K562 (cell line): ENCODE measurements at regions not wholly inside any gene's neighbourhood (a gene's known extent, or its start where the extent isn't known, plus 50 kb on each side); places are given as distances from the start of the nearest gene placed in this dataset.

Experiments used
- ATAC-seq: fragments of 200-7000 bp; cut with Tn5 transposase; 3 replicates; pipeline ENCODE4 v1.9.1; 2020; ENCODE audit warnings: moderate library complexity
- BruUV-seq: library from RNA; stranded (reverse); fragments of 400-500 nt; replicated peaks from 2 replicates; lab custom pipeline; 2021; lab: Mats Ljungman, UMichigan
- CTCF ChIA-PET: fragments of 300-600 bp; formaldehyde crosslinking; extraction: SDS; loops from one replicate; lab custom pipeline; 2021; ENCODE audit warnings: low intra/inter-chr PET ratio; lab: Yijun Ruan, JAX
- POLR2A ChIA-PET: fragments of 300-600, 350-650 bp; sonication (Branson Sonifier 250); formaldehyde crosslinking; extraction: SDS; loops from one replicate; lab custom pipeline; 2021; ENCODE audit warnings: antibody characterized with exemption, inconsistent platforms; lab: Yijun Ruan, JAX
- DNase-seq, 4 experiments: peaks; one replicate each; pipeline versions ENCODE4 v3.0.0 to v3.0.0-alpha.2; 2011 to 2018; ENCODE audit warnings: low spot score in 3 of 4, mixed read lengths in 3 of 4; ENCODE audit errors: extremely low read depth in 1 of 4
- FAIRE-seq: peaks from 2 replicates; lab custom pipeline; 2011; peaks lifted over from hg19 to GRCh38; lab: Jason Lieb, UNC
- H2AFZ ChIP-seq: 2 replicates; pipeline ENCODE4 v1.6.0; 2011; ENCODE audit warnings: low read depth, low read length, control low read depth, inconsistent platforms
- H3K27ac ChIP-seq: fragments of 200-600 bp; 3 replicates; pipeline ENCODE4 v1.8.0; 2011; ENCODE audit warnings: low read depth, mild to moderate bottlenecking, control low read depth, inconsistent platforms, low read length, moderate library complexity, mixed read lengths; ENCODE audit errors: extremely low read depth
- H3K27me3 ChIP-seq, 2 experiments: fragments of 300-600 bp in 1 of 2; 2 replicates in 1 of 2; 3 replicates in 1 of 2; pipeline versions ENCODE4 v1.6.0 to v1.8.0; 2011; ENCODE audit warnings: inconsistent platforms in 2 of 2, low read length in 2 of 2, mild to moderate bottlenecking in 1 of 2, mixed read lengths in 1 of 2, moderate library complexity in 1 of 2; ENCODE audit not compliant: control insufficient read depth in 2 of 2, insufficient read depth in 2 of 2
- H3K36me3 ChIP-seq: fragments of 300-600 bp; 3 replicates; pipeline ENCODE4 v1.8.0; 2011; ENCODE audit warnings: mild to moderate bottlenecking, low read length, inconsistent platforms; ENCODE audit not compliant: control insufficient read depth, insufficient read depth
- H3K4me1 ChIP-seq, 2 experiments: fragments of 200-600 bp in 1 of 2; replicated peaks in 1 of 2; 2 replicates in 1 of 2; 3 replicates in 1 of 2; pipeline versions ENCODE4 v1.5.1 to v1.8.0; 2011; ENCODE audit warnings: inconsistent platforms in 2 of 2, low read length in 2 of 2, mild to moderate bottlenecking in 1 of 2, mixed read lengths in 1 of 2, moderate library complexity in 1 of 2; ENCODE audit not compliant: control insufficient read depth in 2 of 2, insufficient read depth in 2 of 2
- H3K4me2 ChIP-seq: 2 replicates; pipeline ENCODE4 v1.6.1; 2011; ENCODE audit warnings: low read length, control low read depth, inconsistent platforms, mixed read lengths; ENCODE audit not compliant: insufficient read depth
- H3K4me3 ChIP-seq: fragments of 200-600 bp; sonication (generic), shearing (Covaris generic); 2 replicates; pipeline ENCODE4 v1.5.1; 2016; ENCODE audit warnings: control low read depth, inconsistent platforms
- H3K79me2 ChIP-seq: fragments of 200-600 bp; 3 replicates; pipeline ENCODE4 v1.8.0; 2011; ENCODE audit warnings: low read length, inconsistent platforms; ENCODE audit not compliant: control insufficient read depth, insufficient read depth
- H3K9ac ChIP-seq, 2 experiments: 2 replicates each; pipeline versions ENCODE4 v1.6.0 to v1.6.1; 2011; ENCODE audit warnings: low read depth in 2 of 2, low read length in 2 of 2, control low read depth in 1 of 2, inconsistent platforms in 1 of 2, mild to moderate bottlenecking in 1 of 2, mixed read lengths in 1 of 2; ENCODE audit not compliant: insufficient read depth in 1 of 2
- H3K9me1 ChIP-seq: one replicate; pipeline ENCODE4 v1.6.0; 2011; ENCODE audit warnings: inconsistent platforms, mild to moderate bottlenecking, low read length, moderate library complexity; ENCODE audit not compliant: control insufficient read depth, insufficient read depth
- H3K9me3 ChIP-seq: replicated peaks from 2 replicates; pipeline ENCODE4 v1.5.1; 2011; ENCODE audit warnings: low read depth, low read length, inconsistent platforms; ENCODE audit not compliant: control insufficient read depth, insufficient read depth
- H4K20me1 ChIP-seq: replicated peaks from 2 replicates; pipeline ENCODE4 v1.6.1; 2011; ENCODE audit warnings: low read length, inconsistent platforms, mixed read lengths; ENCODE audit not compliant: control insufficient read depth, insufficient read depth
- CEBPB ChIP-seq: fragments of 450-650 bp; IDR thresholded peaks from 2 replicates; pipeline ENCODE4 v1.6.1; 2016; ENCODE audit warnings: missing genetic modification characterization, missing compliant biosample characterization
- CEBPG ChIP-seq, 3 experiments: fragments of 200-800 bp in 1 of 3; sonication (Bioruptor generic) in 1 of 3; sonication (generic) in 1 of 3; formaldehyde crosslinking in 1 of 3; IDR thresholded peaks in 2 of 3; conservative IDR thresholded peaks in 1 of 3; 2 replicates each; pipeline versions ENCODE4 v1.6.1 to v1.8.0; 2016 to 2022; ENCODE audit warnings: missing compliant biosample characterization in 2 of 3, missing genetic modification characterization in 2 of 3, mild to moderate bottlenecking in 1 of 3, missing genetic modification reagents in 1 of 3
- EHMT2 ChIP-seq: fragments of 450-650 bp; IDR thresholded peaks from 2 replicates; pipeline ENCODE4 v1.6.1; 2018; ENCODE audit warnings: antibody characterized with exemption
- PREB ChIP-seq: sonication (generic); formaldehyde crosslinking; IDR thresholded peaks from 2 replicates; pipeline ENCODE4 v1.8.1; 2023; ENCODE audit warnings: mild to moderate bottlenecking, missing genetic modification reagents
- RBM25 ChIP-seq: fragments of 200-400 bp; formaldehyde crosslinking; IDR thresholded peaks from 2 replicates; pipeline ENCODE4 v1.6.1; 2018; ENCODE audit warnings: low read length, low read depth, moderate library complexity; ENCODE audit not compliant: severe bottlenecking
- SMARCA4 ChIP-seq: fragments of 450-650 bp; IDR thresholded peaks from 2 replicates; pipeline ENCODE4 v1.6.1; 2016
- ZBTB12 ChIP-seq: fragments of 250-450 bp; sonication (Bioruptor Pico); IDR thresholded peaks from 2 replicates; pipeline ENCODE4 v1.4.0; 2020
- ZNF668 ChIP-seq: fragments of 250-450 bp; sonication (Bioruptor Pico); IDR thresholded peaks from 2 replicates; pipeline ENCODE4 v1.8.0; 2022; ENCODE audit warnings: mild to moderate bottlenecking, inconsistent platforms
- WGBS: fragments of 100-300 bp; shearing (Covaris generic); methylation state at CpG from one replicate; pipeline ENCODE4 v1.1.6; 2016; ENCODE audit warnings: low coverage, mixed read lengths; ENCODE audit not compliant: insufficient coverage; ENCODE audit errors: missing lambda C conversion rate; 5-methylcytosine and 5-hydroxymethylcytosine counted together
- in situ Hi-C: fragments of 300-500 bp; cut with MboI; formaldehyde crosslinking; loops from 4 replicates; pipeline ENCODE4 v1.15.0; 2018; ENCODE audit warnings: inconsistent platforms, mixed read lengths
- intact Hi-C: fragments of 100-400 bp; cut with micrococcal nuclease; formaldehyde crosslinking; loops from 2 replicates; pipeline ENCODE4 v1.14.2; 2022

GRCh38 chr16:6427621-6428020 is 905.0 kb upstream of the RBFOX1 start:
- DNase-seq (no peak), FAIRE-seq (no peak), ATAC-seq (no peak)
- Histone ChIP-seq H4K20me1 (no peaks in the 10 kb centered on the region), H3K4me1 (no peaks in the 10 kb centered on the region), H3K36me3 (no peaks in the 10 kb centered on the region), H3K9ac (no peak overlapping the region), H3K4me3 (no peak overlapping the region), H3K27ac (no peak overlapping the region), H3K79me2 (no peaks in the 10 kb centered on the region), H3K4me2 (no peak overlapping the region), H3K9me3 (no peaks in the 10 kb centered on the region), H3K9me1 (no peaks in the 10 kb centered on the region)
- POLR2A ChIA-PET = no interaction called here
- intact Hi-C loops = no loop called here
- CTCF ChIA-PET = no interaction called here
- no TSS peak for BruUV-seq
- in situ Hi-C loops = no loop called here
- no peak for TF ChIP-seq SMARCA4
- peak; percentile 30 for TF ChIP-seq RBM25
- no peak for TF ChIP-seq ZBTB12 (CRISPR knock-in tag)
- peak; percentile 51; the same call in 1 of the 2 replicates for TF ChIP-seq CEBPB (tag)
- TF ChIP-seq ZNF668 (CRISPR knock-in tag) = no peak
- no peak for TF ChIP-seq CEBPG (CRISPR knock-in tag; IDR thresholded peaks at IDR 0.05)
- TF ChIP-seq CEBPG (tag; conservative IDR thresholded peaks at IDR 0.05 in 1 of 2, IDR thresholded peaks at IDR 0.05 in 1 of 2) = peak in 1 of 2 experiments; percentile 20; a peak in 1 of 4 replicates
- TF ChIP-seq EHMT2 = no peak
- TF ChIP-seq PREB (CRISPR knock-in tag) = no peak
- TF ChIP-seq, all 486 proteins: peak for 3
- WGBS = 0% methylated on average over 3 of the region's 3 CpGs
- no peaks in the 10 kb centered on the region for H3K27me3 ChIP-seq
- H2AFZ ChIP-seq = no peak overlapping the region
